Hepatic stellate cell (primary cell): ENCODE measurements at regions not wholly inside any gene's neighbourhood (a gene's known extent, or its start where the extent isn't known, plus 50 kb on each side); places are given as distances from the start of the nearest gene placed in this dataset.

Experiments
- DNase-seq: peaks from one replicate; pipeline ENCODE4 v3.0.0; 2011; ENCODE audit warnings: low spot score

DNA sequence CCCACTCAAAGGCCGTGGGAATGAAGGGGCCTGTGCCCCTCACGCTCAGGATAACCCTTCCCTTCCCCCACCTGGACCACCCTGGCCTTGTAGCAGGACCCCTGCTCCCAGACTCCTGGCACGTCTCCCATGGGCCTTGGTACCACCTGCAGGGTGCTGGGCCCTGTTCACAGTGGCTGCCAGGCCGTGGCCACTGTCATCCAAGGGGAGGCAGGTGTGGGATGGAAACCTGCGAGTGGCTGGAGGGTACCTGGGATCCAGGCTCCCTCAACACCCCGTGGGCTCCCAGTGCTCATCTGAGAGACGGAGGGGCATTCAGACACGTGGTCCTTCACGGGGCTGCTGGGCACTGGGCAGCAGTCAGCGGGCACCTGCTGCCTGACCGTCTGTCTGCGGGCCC lies 75.6 kb upstream of the CIBAR2 start:
- DNase-seq, result no peak

DNA sequence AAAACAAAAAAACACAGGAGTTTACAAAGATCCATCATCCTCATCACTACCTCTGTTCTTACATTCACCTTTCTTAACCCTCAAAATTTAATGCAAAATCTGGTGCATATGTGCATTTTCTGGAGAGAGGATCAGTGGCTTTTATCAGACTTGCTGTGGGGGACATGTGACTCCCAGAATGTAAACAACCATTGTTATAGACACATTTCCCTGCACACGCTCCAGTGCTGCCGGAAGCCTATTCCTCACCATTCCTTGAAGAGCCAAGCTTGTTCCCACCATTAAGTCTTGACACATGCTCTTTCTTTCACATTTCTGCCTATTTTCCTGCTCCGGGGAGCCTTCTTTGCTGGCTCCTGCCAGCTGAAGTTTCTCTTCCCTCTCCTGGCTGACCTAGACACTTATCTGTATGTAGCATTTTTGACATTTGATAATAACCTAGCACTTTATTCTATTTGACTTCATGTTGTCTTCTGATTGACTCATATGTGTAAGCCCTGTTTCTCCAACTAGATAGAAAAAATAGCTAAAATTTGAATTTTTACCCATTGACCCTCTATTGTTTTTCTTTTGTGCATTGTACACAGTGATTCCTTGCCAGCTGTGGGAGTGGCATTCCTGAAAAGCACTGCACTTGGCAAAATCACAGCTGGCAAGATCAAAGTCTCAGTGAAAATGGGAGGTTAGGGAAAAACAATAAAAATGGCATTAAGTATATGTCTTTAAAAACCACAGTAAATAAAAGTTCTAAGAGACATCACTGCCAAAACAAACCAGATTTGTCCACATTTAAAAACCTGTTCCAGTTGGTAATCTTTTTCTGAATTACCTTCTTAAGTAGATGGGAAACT lies 76.8 kb upstream of the CIBAR2 start:
- no peak for DNase-seq

DNA sequence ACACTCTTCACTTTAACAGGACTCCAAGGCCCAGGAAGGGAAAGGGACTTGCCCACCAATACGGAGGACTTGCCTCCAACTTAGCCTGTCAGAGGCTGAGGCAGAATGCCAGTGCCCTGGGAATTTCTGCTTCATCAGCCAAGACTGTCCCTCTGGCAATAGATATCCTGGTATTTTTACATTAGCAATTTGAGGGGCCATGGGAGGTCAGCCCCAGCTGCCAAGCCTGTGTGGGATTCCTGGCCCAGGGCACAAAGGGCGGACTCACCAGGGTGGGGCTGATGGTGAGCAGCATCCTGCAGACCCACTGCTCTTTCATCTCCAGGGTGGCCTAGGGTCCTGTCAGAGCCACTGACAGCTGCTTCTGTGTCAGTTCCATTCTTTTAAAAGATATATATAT lies 78.3 kb upstream of the CIBAR2 start:
- DNase-seq, result no peak

DNA sequence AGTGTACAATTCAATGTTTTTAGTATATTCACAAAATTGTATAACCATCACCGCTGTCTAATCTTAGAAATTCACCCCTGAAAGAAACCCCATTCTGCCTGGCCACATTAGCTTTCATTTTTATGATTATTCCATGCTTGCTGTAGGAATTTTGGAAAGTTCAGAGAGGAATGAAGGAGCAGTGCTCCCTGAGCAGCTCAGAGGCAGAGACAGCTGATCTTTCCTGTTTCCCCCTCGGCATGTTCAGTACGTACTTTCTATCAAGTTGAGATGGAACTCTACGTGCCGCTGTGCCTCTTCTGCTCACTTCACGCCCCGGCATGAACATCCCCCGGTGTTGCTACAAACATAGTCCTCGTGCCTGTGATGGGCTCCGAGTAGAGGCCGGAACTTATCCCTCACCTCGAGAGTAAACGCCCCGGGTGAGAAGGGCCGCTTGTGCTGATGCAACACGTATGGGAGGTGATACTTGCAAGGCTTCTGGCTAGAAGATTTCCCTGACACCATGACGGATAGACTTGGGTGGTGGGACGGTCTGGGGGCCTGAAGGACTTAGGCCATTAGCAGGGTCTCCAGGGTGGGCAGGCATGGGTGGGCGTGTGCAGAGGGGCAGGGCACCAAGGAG lies 79.2 kb upstream of the CIBAR2 start:
- no peak for DNase-seq

DNA sequence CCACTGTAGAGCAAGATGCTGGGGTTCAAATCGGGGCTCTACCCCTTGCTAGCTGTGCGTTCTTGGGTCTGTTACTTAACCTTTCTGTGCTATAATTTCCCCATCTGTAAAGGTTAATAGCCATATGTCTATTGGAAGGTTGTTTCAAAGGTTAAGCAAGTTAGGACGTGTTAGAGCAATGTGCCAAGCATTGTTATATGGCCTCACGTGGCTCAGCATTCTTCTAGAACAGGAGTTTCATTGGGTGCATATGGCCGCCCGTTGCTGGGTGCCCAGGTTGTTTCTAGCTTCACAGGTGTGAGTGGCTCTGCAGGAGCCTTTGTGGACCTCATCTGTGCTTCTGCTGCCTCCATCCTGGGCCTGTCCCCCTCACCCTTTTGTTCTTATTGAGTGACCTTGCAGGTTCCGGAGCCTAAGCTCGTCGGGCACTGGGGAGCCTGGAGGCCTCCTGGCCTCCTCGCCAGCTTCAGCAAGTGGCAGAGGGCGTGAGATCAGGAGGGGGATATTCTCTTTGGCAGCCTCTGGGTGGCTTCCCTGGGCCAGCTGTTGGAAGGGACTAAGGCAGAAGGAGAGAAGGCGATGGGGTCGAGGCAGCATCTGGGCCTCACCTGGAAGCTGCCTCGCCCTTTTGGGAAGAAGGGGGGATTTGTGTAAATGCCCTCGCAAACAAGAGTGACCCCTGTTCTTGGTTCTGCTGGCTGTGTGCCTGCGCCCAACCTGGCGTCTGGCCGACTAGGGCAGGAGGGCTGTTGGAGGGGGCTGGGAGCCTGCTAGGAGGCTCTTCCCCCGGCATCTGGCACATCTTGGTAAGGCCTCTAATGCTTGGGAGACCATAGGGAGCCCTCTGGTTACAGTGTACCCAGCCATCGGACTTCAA lies 80.2 kb upstream of the CIBAR2 start:
- no peak for DNase-seq

DNA sequence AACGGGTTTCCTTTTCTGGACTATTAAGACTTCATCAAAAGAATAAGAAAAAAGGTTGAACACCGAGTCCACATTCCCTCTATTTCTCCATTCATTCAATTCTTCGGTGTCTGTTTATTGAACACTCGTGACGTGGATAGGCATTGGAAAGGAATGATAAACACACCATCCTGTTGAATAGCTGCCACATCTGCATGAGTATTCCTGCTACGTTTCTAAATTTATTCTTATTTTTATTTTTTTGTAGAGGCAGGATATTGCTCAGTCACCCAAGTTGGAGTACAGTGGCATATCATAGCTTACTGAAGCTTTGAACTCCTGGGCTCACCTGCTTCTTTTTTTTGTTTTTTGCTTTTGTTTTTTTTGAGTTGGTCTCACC lies 80.8 kb upstream of the CIBAR2 start:
- DNase-seq, result no peak

DNA sequence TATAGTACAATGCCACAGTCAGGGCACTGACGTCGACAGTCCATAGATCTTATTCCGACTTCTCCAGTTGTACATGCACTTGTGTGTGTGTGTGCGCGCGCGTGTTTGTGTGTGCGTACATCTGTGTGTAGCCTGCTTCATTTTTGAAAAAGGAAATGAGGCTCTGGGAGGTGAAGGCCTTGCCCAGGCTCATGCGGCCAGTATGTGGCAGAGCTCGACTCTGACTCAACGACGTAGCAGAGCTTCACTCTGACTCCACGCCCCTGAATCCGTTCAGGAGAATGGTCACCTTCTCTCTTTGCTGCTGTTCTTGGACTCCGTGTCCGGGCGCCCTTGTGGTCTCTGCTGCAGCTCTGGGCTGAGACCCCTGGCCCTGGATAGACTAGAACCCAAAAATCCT lies 81.6 kb upstream of the CIBAR2 start:
- DNase-seq, result no peak

DNA sequence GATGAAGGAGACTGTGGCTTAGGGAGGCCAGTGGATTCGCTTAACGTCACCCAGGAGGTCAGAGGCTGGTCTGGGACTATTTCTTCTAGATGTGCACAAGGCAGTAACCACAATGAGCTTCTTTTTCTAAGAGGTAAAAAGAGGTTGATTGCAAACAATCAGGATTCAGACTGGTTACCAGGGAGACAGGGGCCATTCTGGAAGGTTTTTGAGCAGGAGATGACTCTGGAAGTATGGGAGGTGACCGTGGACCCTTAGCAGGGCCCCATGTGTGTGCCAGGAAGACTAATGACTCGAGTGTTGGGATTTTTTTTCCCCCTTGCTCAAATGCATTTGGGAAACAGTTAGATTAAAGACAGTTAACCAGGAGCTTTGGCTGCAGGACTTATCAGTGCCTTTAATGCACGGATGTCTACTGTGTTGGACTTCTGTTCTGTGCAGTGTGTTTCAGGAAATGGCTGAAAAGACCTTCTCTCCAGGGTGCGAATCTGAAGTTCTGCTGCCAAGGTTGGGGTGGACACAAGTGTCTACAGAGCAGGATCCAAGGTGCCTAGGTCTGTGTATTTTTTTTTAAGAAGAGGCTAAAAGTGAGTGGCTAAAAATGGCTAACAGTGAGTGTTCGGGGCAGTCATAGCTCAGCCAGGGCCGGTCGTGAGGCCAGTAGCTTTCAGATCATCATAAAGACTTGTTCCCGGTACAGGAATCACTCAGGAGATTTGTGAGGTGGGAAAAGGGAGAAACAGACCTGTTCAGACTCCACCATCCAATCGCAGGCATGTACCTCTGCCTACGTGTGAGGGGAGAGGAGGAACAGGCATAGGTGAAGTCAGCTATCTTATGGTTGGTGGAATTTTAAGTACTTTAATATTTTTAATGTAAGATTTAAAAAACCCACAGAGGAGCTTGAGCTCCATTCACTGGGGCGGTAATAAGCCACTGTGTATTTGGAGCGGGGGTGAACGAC lies 82.3 kb upstream of the CIBAR2 start:
- no peak for DNase-seq

DNA sequence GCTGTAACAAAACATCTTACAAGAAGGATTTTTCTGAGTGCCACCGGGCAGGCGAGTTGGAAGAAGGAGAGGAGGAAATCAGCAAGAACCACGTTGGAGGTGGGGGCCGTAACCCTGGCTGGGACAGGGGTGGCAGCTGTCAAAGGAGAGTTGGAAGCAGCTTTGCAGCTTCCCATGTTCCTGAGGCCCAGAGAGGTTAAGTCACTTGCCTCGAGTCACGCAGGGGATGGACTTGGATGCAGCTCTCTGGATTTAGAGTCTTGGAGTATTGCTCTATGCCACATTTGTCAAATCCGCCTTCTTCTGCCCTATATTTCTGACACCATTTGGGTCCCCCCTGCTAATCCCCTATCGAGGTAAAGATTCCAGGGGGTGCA lies 83.0 kb upstream of the CIBAR2 start:
- DNase-seq, result no peak

DNA sequence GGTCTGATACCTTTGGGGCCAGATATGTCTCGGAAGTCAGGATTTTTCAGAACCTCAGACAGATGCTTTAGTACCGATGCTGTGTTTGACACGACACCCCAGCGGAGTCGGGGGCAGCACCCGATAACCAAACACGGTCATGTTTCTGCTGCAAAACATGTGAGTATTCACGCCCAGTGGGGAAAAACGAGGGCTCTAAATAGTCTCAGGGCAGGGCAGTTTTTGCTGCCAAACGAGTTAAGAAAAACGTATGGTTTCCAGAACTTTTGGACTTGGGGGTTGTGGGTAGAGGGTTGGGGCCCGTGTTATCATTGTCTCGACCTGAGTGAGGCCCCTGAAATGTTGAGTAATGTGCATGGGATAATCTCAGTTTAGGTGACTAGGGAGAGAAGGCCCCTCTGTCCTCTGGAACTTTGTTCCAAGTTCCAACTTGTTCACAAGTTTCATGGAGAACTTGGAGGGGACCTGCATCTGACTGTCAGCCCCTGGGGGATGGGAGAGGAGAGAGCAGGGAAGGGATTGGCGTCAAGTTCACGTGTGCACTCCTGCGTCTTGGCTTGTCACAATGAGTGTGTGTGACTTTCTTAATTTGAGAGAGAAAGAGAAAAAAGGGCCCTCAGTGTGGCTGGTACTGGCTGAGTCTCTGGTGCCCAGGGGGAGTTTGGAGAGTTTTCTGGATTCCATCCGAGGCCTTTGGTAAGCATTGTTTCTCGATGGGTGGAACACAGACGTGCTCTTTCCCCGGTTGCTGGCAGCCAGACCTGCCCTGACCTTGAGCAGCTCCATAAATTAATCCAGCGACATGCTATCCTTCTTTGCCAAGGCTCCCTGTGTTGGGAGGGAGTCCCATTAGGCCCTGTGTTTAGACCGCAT lies 83.9 kb upstream of the CIBAR2 start:
- no peak for DNase-seq

DNA sequence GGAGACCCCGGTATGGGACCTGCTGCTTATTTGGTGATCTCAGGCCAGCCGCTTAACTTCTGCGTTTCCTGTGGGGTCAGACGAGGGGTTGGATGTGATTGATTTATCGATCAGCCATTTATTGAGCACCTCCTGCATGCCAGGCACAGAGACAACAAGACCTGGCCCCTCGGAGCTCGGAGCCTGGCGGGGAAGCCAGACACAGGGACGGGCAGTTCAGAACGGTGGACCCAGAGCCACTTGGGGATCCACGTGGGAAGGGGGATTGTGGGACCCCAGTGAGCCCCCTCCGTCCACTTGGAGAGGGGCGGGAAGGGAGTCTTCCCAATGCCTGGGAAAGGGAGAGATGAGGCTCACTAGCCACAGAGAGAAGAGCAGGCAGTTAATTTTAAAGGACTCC lies 84.7 kb upstream of the CIBAR2 start:
- no peak for DNase-seq

DNA sequence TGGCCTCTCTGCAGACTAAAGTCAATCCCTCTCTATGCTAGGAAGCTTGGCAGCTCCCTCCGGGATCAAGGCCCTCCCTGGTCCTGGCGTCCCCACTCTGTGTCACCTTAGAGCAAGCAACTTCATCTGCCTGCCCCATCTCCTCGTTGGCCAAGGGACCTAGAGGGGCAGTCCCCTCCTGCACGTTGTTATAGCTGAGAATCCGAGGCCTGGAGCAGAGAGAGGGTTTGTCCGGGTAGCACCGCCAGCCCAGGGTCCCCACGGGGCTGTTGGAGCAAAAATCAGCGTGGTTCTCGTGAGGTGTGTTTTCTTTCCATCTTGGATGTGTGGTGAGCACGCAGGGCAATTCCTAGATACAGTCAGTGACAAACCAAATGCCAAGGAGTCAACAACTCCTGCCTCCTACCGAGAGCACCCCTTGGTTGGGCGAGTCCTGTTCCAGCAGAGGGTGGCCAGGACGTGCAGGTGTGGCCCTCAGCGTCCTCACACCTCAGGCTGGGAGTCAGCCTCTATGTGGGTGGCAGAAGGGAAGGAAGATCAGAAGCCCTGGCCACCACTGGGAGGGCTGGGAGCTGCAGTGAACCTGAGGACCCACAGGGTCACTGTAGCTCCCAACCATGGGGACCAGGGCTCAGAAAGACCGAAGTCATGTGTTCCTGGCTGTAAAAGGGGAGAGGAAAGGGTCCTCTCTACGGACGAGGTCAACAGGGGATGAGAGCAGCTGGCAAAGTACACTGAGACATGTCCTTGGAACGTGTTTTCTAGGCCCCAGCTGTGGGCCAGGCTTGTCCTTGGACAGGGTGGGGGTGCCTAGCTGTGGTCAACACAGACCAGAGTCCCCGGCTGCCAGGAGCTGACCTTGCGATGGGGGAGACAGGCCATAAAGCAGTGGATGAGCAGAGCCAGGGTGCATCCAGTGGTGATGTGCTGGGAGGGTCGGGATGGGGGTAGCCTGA lies 85.6 kb upstream of the CIBAR2 start:
- DNase-seq, result no peak

DNA sequence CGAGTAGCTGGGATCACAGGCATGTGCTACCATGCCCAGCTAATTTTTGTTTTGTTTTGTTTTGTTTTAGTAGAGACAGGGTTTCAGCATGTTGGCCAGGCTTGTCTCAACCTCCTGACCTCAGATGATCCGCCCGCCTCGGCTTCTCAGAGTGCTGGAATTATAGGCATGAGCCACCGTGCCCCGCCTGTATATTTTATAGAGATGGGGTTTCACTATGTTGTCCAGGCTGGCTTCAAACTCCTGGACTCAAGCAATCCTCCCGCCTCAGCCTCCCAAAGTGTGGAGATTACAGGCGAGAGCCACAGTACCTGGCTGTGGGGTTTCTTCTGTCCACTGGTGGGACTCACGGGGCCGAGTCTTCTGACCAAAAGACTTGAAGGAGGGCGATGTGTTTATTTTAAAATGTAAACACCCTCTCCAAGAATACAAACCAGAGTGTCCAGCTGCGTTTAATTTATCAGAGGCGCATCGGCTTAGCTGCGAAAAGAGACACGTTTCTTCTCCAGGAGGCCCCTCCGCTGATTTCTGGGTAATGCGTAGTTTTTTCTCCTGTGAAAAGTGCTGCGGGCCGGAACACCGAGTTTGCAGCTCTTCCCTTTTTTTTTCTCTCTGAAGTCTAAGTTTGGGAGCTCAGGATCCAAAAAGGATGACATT lies 86.9 kb upstream of the CIBAR2 start:
- no peak for DNase-seq

DNA sequence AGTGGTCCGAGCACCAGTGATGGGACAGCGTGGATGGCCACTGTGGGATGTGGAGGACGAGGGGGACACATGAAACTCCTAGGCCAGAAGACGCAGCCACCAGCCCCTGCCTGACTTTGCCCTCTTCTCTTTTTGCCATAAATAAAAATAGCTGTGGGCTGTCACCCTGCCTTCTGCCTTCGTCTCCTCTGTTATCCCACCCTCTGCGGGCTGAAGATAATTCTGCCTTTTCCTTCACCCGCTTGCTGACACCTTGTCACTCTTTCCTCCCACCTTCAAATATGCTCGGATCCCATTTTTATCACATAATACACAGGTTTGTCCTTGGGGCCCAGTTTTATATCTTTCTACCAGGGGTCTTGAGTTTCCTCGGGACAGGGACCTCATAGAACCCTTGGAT lies 87.6 kb upstream of the CIBAR2 start:
- DNase-seq, result no peak

DNA sequence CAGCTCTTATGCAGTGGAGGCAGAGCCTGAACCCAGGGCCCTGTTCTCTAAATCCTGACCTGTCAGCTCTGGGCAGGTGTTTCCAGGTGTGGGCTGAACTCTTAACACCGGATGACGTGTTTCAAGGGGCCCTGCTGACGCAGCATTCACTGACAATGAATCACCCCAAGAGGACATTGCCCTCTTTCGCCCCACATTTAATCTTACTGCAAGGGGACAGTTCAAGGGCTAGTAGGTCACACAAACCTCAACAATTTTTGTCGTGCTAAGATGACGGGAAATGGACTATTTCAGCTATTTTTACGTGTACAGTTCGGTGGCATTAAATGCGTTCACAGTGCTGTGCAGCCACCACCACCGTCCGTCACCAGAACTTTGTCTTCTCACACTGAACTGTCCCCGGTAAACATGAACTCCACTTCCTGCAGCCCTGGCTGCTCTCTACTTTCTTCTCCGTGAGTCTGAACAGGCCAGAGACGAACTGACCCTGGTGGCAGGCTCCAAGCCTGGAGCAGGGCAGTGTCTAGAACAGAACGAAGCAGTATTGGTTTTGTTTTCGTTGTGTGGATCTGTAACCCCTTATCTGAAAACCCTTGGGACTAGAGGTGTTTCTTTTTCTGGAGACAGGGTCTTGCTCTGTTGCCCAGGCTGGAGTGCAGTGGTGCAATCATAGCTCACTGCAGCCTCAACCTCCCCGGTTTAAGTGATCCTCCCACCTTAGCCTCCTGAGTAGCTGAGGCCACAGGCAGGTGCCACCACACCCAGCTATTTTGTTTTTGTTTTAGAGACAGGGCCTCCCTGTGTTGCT lies 88.4 kb upstream of the CIBAR2 start:
- DNase-seq, result no peak

DNA sequence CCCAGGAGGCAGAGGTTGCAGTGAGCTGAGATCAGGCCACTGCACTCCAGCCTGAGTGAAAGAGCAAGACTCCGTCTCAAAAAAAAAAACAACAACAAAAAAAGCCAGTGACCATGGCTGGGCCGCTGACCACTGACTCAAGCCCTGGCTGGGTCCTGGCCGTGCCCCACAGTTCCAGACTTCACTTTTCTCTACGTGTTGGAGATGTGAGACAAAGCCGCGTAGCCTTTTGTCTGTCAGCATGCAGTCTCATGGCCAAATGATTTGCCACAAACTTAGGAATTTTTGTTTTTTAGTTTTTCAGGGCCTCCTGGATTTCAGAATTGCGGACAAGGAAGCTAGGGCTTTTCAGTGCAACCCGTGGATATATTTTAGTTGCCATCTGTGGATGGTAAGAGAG lies 89.3 kb upstream of the CIBAR2 start:
- no peak for DNase-seq

DNA sequence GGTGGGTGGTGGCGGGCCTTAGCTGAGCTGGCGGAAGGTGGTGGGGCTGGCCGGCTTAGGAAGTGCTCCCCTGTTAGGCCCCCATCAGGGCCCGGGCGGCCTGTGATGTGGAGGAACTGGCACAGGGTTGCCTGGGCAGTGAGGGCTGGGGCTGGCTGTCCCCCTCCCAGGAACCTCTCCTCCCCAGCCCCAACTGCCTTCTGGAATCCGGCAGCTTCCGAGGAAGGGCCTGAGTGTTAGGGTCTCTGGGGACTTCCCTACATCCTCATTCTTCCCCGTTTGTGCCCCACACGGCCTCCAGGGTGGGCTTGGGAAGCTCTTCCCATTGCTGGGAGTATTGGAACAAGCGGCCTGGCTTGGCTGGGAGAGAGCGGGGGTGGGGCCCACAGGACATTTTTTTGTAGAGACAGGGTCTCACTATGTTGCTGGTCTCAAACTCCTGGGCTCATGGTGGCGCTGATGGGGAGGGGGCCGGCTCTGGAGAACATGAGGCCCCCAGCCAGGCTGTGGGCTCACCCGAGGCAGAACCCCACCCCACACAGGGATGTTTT lies 89.9 kb upstream of the CIBAR2 start:
- DNase-seq, result no peak
